Endothelial cell (in vitro differentiated cells): ENCODE measurements at regions not wholly inside any gene's neighbourhood (a gene's known extent, or its start where the extent isn't known, plus 50 kb on each side); places are given as distances from the start of the nearest gene placed in this dataset.

Source experiments
- DNase-seq: peaks from one replicate; pipeline ENCODE4 v3.0.0; 2021; ENCODE audit warnings: low spot score
- H3K27ac Mint-ChIP-seq: one replicate; pipeline ENCODE4 v1.8.0; 2021; ENCODE audit warnings: mixed read lengths, inconsistent platforms; ENCODE audit not compliant: unreplicated experiment
- H3K27me3 Mint-ChIP-seq: one replicate; pipeline ENCODE4 v1.8.0; 2021; ENCODE audit warnings: mild to moderate bottlenecking, moderate library complexity, mixed read lengths, inconsistent platforms; ENCODE audit not compliant: unreplicated experiment
- H3K36me3 Mint-ChIP-seq: one replicate; pipeline ENCODE4 v1.8.0; 2021; ENCODE audit warnings: mild to moderate bottlenecking, low read depth, mixed read lengths, inconsistent platforms; ENCODE audit not compliant: unreplicated experiment
- H3K4me1 Mint-ChIP-seq: one replicate; pipeline ENCODE4 v1.8.0; 2021; ENCODE audit warnings: mild to moderate bottlenecking, mixed read lengths, inconsistent platforms; ENCODE audit not compliant: unreplicated experiment
- H3K4me3 Mint-ChIP-seq: one replicate; pipeline ENCODE4 v1.8.0; 2021; ENCODE audit warnings: mild to moderate bottlenecking, mixed read lengths, inconsistent platforms; ENCODE audit not compliant: unreplicated experiment
- H3K9me3 Mint-ChIP-seq: one replicate; pipeline ENCODE4 v1.8.0; 2021; ENCODE audit warnings: mixed read lengths, inconsistent platforms; ENCODE audit not compliant: unreplicated experiment
- TF ChIP-seq, protein P1 (sequence below): fragments of 200-600 bp; sonication (generic); IDR thresholded peaks from one replicate; pipeline ENCODE4 v1.5.0; 2021; ENCODE audit warnings: antibody characterized with exemption; ENCODE audit not compliant: unreplicated experiment

DNA sequence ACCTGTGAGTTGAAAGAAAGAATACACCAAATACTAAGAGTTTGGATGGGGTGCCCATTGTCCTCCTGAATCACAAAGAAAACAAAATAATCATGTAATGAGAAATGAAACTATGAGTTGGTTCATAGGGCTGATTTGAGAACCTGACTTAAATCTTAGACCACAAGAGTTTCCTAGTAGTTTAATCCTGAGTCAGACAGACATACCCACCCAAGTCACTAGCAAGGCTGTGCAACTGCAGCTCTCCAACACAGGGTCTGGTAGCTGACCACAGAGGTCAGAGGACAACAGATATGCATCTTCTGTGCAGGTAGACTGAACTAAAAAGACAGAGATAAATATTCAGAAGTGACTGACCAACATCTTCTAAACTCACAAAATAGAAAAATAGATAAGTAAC is 296.3 kb upstream of the TMCO5A start:
- DNase-seq: no peak

DNA sequence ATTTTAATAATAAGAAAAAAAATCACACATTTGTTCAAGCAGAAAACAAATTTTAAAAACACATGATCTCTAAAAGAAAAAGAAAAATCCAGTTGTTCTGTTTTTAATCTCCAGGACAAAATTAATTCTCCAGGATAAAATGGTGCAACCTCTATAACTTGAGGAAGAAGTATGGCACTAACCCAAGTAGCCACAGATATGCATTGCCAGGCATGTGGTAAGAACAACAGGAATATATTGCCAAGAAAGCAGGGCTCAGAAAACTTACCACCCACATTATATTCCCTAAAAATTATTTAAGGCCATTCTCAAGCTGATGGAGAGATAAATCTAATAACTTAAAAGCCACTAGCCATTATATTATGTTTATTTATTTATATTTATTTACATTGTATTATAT is 295.7 kb upstream of the TMCO5A start:
- H3K4me3 Mint-ChIP-seq: no peak overlapping the region
- no peak for DNase-seq
- no peak overlapping the region for H3K27ac Mint-ChIP-seq
- no peaks in the 10 kb centered on the region for H3K9me3 Mint-ChIP-seq
- H3K27me3 Mint-ChIP-seq: no peaks in the 10 kb centered on the region
- H3K4me1 Mint-ChIP-seq: no peaks in the 10 kb centered on the region
- no peaks in the 10 kb centered on the region for H3K36me3 Mint-ChIP-seq
- TF ChIP-seq, protein P1, sequence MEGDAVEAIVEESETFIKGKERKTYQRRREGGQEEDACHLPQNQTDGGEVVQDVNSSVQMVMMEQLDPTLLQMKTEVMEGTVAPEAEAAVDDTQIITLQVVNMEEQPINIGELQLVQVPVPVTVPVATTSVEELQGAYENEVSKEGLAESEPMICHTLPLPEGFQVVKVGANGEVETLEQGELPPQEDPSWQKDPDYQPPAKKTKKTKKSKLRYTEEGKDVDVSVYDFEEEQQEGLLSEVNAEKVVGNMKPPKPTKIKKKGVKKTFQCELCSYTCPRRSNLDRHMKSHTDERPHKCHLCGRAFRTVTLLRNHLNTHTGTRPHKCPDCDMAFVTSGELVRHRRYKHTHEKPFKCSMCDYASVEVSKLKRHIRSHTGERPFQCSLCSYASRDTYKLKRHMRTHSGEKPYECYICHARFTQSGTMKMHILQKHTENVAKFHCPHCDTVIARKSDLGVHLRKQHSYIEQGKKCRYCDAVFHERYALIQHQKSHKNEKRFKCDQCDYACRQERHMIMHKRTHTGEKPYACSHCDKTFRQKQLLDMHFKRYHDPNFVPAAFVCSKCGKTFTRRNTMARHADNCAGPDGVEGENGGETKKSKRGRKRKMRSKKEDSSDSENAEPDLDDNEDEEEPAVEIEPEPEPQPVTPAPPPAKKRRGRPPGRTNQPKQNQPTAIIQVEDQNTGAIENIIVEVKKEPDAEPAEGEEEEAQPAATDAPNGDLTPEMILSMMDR: no peak

More for the DNA sequence above, 296.3 kb upstream of the TMCO5A start:
- Mint-ChIP-seq H3K27me3 (no peaks in the 10 kb centered on the region), H3K4me3 (no peak overlapping the region), H3K36me3 (no peaks in the 10 kb centered on the region), H3K27ac (no peak overlapping the region), H3K4me1 (no peaks in the 10 kb centered on the region), H3K9me3 (no peaks in the 10 kb centered on the region)
- TF ChIP-seq, protein P1: no peak

DNA sequence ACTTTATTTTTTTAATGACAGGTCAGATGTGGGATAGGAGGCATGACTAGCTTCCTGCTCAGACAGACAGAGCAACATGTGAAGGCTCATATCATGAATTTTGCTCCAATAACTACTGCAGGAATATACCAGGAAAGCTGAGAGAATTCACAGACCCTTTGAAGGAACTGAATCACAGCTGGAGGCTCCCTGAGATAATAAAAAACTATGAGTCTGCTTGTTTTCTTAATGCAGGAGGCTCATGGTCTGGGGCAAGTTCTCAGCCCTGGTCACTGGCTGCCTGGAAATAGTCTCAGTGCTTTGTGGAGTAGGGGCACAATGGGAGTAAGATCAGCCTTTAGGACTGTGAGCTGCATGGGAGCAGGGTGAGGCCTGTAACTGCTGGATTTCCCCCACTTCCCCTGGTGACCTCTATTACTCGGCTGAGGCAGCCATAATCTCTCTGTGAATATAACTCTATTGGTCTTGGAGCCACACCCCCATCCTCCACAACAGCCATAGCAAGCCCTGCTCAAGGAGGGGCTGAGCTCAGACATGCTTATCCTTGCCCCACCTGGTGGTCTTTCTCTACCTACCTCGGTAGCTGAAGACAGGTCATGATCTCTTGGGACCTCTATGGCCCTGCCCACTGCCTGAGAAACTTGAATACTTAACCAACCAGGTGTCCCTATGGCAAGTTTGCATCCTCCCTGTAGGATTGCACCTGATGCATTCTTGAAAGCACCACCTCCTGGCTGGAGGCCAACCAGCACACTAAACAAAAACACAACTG is 281.6 kb upstream of the TMCO5A start:
- no peaks in the 10 kb centered on the region for H3K36me3 Mint-ChIP-seq
- H3K4me3 Mint-ChIP-seq: no peak overlapping the region
- TF ChIP-seq, protein P1: no peak
- no peak overlapping the region for H3K27ac Mint-ChIP-seq
- no peaks in the 10 kb centered on the region for H3K4me1 Mint-ChIP-seq
- no peak for DNase-seq
- no peaks in the 10 kb centered on the region for H3K27me3 Mint-ChIP-seq
- H3K9me3 Mint-ChIP-seq: no peaks in the 10 kb centered on the region

DNA sequence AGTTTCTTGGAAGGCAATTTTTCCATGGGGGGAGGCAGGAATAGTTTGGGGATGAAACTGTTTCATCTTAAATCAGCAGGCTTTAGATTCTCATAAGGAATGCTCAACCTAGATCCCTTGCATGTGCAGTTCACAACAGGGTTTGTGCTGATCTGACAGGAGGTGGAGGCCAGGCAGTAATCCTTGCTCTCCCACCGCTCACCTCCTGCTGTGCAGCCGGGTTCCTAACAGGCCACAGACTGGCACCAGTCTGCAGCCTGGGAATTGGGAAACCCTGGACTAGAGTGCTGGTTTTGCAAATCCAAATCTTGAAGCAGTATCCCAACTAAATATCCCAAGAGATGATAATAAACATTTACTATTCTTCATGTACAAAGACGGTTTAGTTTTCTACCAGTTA is 256.3 kb upstream of the TMCO5A start:
- H3K27ac Mint-ChIP-seq: no peak overlapping the region

DNA sequence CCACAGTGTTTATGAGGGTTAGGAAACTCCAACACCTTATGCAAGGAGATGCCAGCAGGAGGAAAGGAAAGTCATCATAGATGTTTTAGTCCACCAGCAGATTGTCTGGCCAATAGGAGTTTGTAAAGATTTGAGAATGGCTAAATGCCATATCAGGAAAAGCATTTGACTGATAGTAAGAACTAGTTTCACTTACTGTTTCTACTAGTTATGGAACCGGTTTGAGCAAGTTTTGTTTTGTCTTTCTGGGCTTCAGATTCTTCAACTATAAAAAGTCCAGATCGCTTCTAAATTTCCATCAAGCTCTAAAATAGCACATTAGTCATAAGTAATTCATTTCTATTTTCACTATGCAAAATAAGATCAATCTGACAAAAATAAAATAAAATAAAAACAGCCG is 254.8 kb upstream of the TMCO5A start:
- Mint-ChIP-seq H3K9me3 (no peaks in the 10 kb centered on the region), H3K27me3 (no peaks in the 10 kb centered on the region), H3K36me3 (no peaks in the 10 kb centered on the region), H3K4me1 (no peaks in the 10 kb centered on the region), H3K27ac (no peak overlapping the region), H3K4me3 (no peak overlapping the region)
- TF ChIP-seq, protein P1: no peak
- DNase-seq: no peak

More for the DNA sequence above, 256.3 kb upstream of the TMCO5A start:
- no peak for DNase-seq
- no peaks in the 10 kb centered on the region for H3K9me3 Mint-ChIP-seq
- H3K4me3 Mint-ChIP-seq: no peak overlapping the region
- no peaks in the 10 kb centered on the region for H3K27me3 Mint-ChIP-seq
- no peaks in the 10 kb centered on the region for H3K4me1 Mint-ChIP-seq
- H3K36me3 Mint-ChIP-seq: no peaks in the 10 kb centered on the region
- TF ChIP-seq, protein P1: no peak
